ENCODE measurements at regions not wholly inside any gene's neighbourhood (a gene's known extent, or its start where the extent isn't known, plus 50 kb on each side); places are given as distances from the start of the nearest gene placed in this dataset.
"Not testable (repeated sequence)": the region's sequence is repeated elsewhere in the genome, so short reads cannot be mapped to it uniquely, and the experiment has no call there.

DNA sequence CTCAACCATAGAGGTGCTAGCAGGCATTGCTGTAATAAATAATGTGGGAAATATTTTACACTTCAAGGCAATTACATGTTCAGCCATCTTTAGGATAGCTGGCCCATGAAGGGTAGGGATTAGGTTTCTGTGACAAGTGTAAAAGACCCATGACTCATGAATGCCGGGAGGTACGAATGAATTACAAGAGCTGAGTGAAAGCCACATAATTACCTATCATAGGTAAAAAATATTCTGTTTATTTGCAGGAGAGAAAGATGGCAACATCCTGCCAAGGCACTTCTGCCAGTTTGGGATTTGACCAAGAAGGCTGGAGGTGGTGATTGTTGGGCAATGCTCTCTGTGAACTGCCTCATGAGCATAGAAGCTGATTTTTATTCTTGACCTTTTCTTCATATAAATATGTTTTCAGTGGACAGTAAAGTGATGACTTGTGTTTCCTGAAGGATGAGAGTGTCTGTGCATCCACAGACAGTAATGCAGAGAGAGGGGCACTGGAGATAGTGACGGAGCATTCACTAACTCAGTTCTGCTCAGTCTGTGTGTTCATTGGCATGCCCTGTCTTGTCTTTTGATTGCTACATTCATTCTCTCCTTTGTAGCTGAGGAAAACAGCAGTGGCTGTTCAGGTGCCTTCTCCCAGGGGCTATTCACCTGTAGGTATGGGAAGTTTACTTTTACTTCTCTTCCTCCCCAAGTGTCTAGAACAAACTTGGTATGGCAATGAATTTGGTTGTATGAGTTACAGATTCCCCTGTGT is 481.1 kb downstream of the TFAP2B start:
- Histone ChIP-seq H3K27me3 (ENCODE audit: control insufficient read depth in 1 of 2, insufficient read depth in 2 of 2, low read length in 2 of 2) (no peaks in the 10 kb centered on the region), H3K9me3 (ENCODE audit: low read length) (no peaks in the 10 kb centered on the region), H3K4me3 (ENCODE audit: low read depth in 1 of 2, low read length in 2 of 2) (no peak overlapping the region), H3K9ac (ENCODE audit: low read length) (no peak overlapping the region), H3K36me3 (ENCODE audit: insufficient read depth, low read length) (no peaks in the 10 kb centered on the region), H3K27ac (ENCODE audit: low read depth, low read length) (no peak overlapping the region), H3K4me1 (ENCODE audit: insufficient read depth, low read length) (no peaks in the 10 kb centered on the region)

DNA sequence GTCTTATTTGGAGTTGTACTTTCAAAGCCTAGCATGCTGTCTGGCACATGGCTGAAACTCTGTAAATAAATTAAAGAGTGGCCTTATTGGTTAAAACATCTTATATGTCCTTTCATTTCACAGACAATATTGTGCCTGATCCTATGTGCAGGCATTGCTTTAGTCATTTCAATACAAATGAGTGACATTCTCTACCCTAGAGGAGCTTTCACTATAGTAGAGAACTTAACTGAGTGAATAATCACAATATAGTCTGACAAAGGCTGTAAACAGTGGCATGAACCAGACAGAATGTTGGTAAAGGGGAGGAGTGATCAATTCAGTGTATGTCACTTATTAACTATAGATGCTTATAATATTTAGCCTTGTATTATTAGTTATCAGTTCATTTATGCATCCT is 481.8 kb downstream of the TFAP2B start:
- H3K4me1 ChIP-seq (ENCODE audit: insufficient read depth, low read length) = no peaks in the 10 kb centered on the region
- no peak overlapping the region for H3K27ac ChIP-seq (ENCODE audit: low read depth, low read length)
- H3K36me3 ChIP-seq (ENCODE audit: insufficient read depth, low read length) = no peaks in the 10 kb centered on the region
- H3K9ac ChIP-seq (ENCODE audit: low read length) = no peak overlapping the region
- H3K27me3 ChIP-seq (ENCODE audit: control insufficient read depth in 1 of 2, insufficient read depth in 2 of 2, low read length in 2 of 2) = no peaks in the 10 kb centered on the region
- H3K4me3 ChIP-seq (ENCODE audit: low read depth in 1 of 2, low read length in 2 of 2) = no peak overlapping the region
- no peaks in the 10 kb centered on the region for H3K9me3 ChIP-seq (ENCODE audit: low read length)

DNA sequence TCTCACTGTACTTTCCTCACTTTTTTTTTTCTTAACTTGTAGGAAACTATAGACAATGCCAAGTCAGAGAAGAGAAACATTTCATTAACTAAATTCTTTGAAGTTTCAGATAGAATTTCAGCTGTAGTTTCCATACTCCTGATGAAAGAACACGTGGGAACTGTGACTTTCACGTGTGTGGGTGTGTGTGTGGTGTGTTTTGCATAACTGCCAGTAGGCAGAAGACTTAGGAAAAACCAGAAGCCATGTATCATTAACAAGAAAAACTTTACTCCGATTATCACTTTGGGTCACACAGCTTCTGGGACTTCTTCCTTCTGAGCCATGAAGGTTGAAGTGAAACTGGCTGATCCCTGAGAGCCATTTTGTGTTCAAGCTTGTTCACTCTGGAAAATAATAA is 483.3 kb downstream of the TFAP2B start:
- H3K36me3 ChIP-seq (ENCODE audit: insufficient read depth, low read length) = no peaks in the 10 kb centered on the region
- no peak overlapping the region for H3K27ac ChIP-seq (ENCODE audit: low read depth, low read length)

DNA sequence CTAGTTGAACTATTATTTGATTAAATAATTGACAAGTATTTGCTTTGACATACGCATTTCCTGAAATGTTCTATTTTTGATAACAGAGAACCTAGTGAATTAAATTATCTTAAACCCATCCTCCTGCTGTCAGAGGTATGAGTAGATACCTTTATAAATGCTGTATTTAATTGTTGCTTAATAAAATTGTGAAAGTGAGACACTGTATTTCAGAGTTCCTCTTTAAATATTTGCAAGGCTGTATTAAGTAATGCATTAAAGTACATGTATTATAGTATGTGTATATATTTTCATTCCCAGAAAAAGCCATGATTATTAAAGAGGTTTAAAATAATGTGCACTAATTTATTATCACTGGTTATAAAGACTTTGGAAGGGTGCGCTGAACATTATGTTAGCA is 483.8 kb downstream of the TFAP2B start:
- H3K27me3 ChIP-seq (ENCODE audit: control insufficient read depth in 1 of 2, insufficient read depth in 2 of 2, low read length in 2 of 2) = no peaks in the 10 kb centered on the region
- no peaks in the 10 kb centered on the region for H3K36me3 ChIP-seq (ENCODE audit: insufficient read depth, low read length)
- H3K9ac ChIP-seq (ENCODE audit: low read length) = no peak overlapping the region
- no peaks in the 10 kb centered on the region for H3K9me3 ChIP-seq (ENCODE audit: low read length)
- H3K4me3 ChIP-seq (ENCODE audit: low read depth in 1 of 2, low read length in 2 of 2) = no peak overlapping the region
- H3K4me1 ChIP-seq (ENCODE audit: insufficient read depth, low read length) = no peaks in the 10 kb centered on the region
- no peak overlapping the region for H3K27ac ChIP-seq (ENCODE audit: low read depth, low read length)

More for the DNA sequence above, 483.3 kb downstream of the TFAP2B start:
- H3K27me3 ChIP-seq (ENCODE audit: control insufficient read depth in 1 of 2, insufficient read depth in 2 of 2, low read length in 2 of 2) = no peaks in the 10 kb centered on the region
- no peaks in the 10 kb centered on the region for H3K4me1 ChIP-seq (ENCODE audit: insufficient read depth, low read length)
- H3K4me3 ChIP-seq (ENCODE audit: low read depth in 1 of 2, low read length in 2 of 2) = no peak overlapping the region
- H3K9ac ChIP-seq (ENCODE audit: low read length) = no peak overlapping the region
- no peaks in the 10 kb centered on the region for H3K9me3 ChIP-seq (ENCODE audit: low read length)

DNA sequence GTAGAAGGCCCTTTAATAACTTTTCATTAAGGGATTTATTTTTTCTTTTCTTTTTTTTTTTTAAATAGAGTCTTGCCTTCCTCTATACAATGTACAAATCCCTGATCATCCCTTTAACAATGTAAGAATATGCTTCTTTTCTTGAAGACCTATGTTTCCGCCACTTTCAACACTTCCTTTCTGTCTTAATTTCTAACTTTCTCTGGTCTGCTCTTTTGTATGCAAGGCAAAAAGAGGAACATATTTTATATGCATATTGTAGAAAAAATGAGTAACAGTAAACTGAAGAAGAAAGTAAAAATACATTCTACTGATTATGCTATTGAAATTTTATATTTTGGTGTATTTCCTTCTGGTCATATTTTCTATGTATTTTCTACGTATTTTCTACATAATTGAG is 484.7 kb downstream of the TFAP2B start:
- no peak overlapping the region for H3K27ac ChIP-seq (ENCODE audit: low read depth, low read length)
- H3K36me3 ChIP-seq (ENCODE audit: insufficient read depth, low read length) = no peaks in the 10 kb centered on the region
- no peak overlapping the region for H3K4me3 ChIP-seq (ENCODE audit: low read depth in 1 of 2, low read length in 2 of 2)
- H3K27me3 ChIP-seq (ENCODE audit: control insufficient read depth in 1 of 2, insufficient read depth in 2 of 2, low read length in 2 of 2) = no peaks in the 10 kb centered on the region
- no peaks in the 10 kb centered on the region for H3K4me1 ChIP-seq (ENCODE audit: insufficient read depth, low read length)
- H3K9ac ChIP-seq (ENCODE audit: low read length) = no peak overlapping the region
- no peaks in the 10 kb centered on the region for H3K9me3 ChIP-seq (ENCODE audit: low read length)

DNA sequence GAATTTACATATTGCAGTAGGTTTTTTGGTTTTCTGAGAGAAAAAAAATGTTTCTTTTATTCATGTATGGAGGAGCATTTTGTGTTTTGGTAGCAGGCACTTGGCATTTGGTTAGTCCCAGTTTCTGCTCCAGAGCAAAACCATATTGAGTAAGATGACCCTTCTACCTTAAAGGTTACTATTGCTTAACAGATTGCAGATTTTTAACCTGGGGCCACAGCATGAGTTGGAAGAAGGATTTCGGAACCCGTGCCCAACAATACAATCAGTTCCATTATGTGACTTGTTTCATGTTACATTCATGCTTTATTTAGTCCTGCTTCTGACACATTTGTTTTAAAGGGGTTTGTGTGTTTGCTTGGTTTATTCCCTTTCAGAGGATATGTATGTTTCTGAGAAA is 496.3 kb downstream of the TFAP2B start:
- no peaks in the 10 kb centered on the region for H3K27me3 ChIP-seq (ENCODE audit: control insufficient read depth in 1 of 2, insufficient read depth in 2 of 2, low read length in 2 of 2)
- no peaks in the 10 kb centered on the region for H3K36me3 ChIP-seq (ENCODE audit: insufficient read depth, low read length)
- H3K27ac ChIP-seq (ENCODE audit: low read depth, low read length) = no peak overlapping the region
- H3K9ac ChIP-seq (ENCODE audit: low read length) = no peak overlapping the region
- H3K4me1 ChIP-seq (ENCODE audit: insufficient read depth, low read length) = no peaks in the 10 kb centered on the region
- H3K4me3 ChIP-seq (ENCODE audit: low read depth in 1 of 2, low read length in 2 of 2) = no peak overlapping the region
- no peaks in the 10 kb centered on the region for H3K9me3 ChIP-seq (ENCODE audit: low read length)

DNA sequence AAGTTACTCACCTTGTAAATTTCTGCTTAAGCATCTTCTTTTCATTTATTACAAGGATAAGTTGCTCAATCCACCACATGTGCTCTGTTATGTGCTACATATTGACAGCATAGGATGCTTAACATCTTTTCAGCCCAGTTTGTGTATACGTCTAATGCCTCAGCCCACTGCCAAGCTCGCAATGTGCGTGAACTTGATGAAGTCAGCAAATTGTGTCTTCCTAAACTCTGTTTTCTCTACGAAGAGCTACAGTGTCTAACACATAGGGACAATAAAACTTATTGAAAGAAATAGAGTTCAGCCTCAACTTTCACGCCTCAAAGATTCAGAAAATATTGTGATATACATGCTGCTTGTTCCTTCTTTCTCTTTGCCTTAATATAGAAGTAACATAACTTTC is 500.0 kb downstream of the TFAP2B start:
- no peaks in the 10 kb centered on the region for H3K9me3 ChIP-seq (ENCODE audit: low read length)
- no peak overlapping the region for H3K4me3 ChIP-seq (ENCODE audit: low read depth in 1 of 2, low read length in 2 of 2)
- no peak overlapping the region for H3K9ac ChIP-seq (ENCODE audit: low read length)
- no peaks in the 10 kb centered on the region for H3K36me3 ChIP-seq (ENCODE audit: insufficient read depth, low read length)
- H3K27me3 ChIP-seq (ENCODE audit: control insufficient read depth in 1 of 2, insufficient read depth in 2 of 2, low read length in 2 of 2) = no peaks in the 10 kb centered on the region
- no peak overlapping the region for H3K27ac ChIP-seq (ENCODE audit: low read depth, low read length)
- H3K4me1 ChIP-seq (ENCODE audit: insufficient read depth, low read length) = no peaks in the 10 kb centered on the region

DNA sequence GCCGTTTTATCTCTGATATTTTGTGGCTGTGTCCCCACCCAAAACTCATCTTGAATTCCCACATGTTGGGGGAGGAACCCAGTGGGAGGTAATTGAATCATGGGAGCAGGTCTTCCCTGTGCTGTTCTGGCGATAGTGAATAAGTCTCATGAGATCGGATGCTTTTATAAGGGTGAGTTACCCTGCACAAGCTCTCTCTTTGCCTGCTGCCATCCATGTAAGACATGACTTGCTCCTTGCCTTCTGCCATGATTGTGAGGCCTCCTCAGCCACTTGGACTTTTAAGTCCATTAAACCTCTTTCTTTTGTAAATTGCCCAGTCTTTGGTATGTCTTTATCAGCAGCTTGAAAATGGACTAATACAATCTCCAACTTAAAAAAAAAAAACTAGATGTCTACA is 502.8 kb downstream of the TFAP2B start:
- not testable (repeated sequence) for H3K4me1 ChIP-seq (ENCODE audit: insufficient read depth, low read length); H3K9ac ChIP-seq (ENCODE audit: low read length); H3K36me3 ChIP-seq (ENCODE audit: insufficient read depth, low read length); H3K27me3 ChIP-seq (ENCODE audit: control insufficient read depth in 1 of 2, insufficient read depth in 2 of 2, low read length in 2 of 2); H3K4me3 ChIP-seq (ENCODE audit: low read depth in 1 of 2, low read length in 2 of 2); H3K9me3 ChIP-seq (ENCODE audit: low read length); H3K27ac ChIP-seq (ENCODE audit: low read depth, low read length)

DNA sequence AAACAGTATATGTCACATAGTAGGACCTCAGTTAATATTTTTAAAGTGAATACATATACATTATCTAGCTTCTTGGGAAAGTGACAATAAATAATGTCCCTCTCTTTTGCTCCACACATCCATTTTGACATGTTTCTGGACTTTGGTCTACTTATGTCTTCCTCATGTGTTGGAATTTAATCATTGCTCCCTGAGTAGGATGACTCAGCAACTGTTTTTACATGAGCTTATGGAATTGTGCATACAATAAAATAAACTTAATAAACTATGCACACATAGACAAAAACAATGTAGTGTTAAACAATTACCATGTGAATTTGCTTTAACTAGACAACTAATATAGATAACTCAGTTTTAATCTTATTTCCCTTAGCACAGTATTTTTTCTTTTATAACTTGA is 503.8 kb downstream of the TFAP2B start:
- Histone ChIP-seq H3K9ac (ENCODE audit: low read length) (no peak overlapping the region), H3K36me3 (ENCODE audit: insufficient read depth, low read length) (no peaks in the 10 kb centered on the region), H3K27me3 (ENCODE audit: control insufficient read depth in 1 of 2, insufficient read depth in 2 of 2, low read length in 2 of 2) (no peaks in the 10 kb centered on the region), H3K4me3 (ENCODE audit: low read depth in 1 of 2, low read length in 2 of 2) (no peak overlapping the region), H3K27ac (ENCODE audit: low read depth, low read length) (no peak overlapping the region), H3K9me3 (ENCODE audit: low read length) (no peaks in the 10 kb centered on the region), H3K4me1 (ENCODE audit: insufficient read depth, low read length) (no peaks in the 10 kb centered on the region)

DNA sequence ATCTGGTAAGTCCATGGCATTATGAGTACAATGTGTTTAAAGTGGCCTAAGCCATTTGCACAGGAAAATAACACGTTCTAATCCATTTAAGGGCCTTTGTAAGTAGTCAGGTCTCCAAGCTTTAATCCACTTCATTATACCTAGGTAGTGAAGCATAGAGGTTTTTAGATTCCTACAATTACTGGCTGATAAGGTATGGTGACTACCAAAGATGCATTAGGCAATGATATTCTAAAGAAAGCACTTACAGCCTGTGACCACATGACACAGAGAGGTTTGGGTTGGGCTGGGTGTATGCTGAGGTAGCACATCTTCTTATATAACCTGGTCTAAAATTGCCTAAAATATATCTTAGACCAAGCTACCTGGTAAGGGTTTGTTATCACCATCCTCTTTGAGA is 504.4 kb downstream of the TFAP2B start:
- Histone ChIP-seq H3K36me3 (ENCODE audit: insufficient read depth, low read length) (no peaks in the 10 kb centered on the region), H3K4me1 (ENCODE audit: insufficient read depth, low read length) (no peaks in the 10 kb centered on the region), H3K4me3 (ENCODE audit: low read depth in 1 of 2, low read length in 2 of 2) (no peak overlapping the region), H3K9me3 (ENCODE audit: low read length) (no peaks in the 10 kb centered on the region), H3K27me3 (ENCODE audit: control insufficient read depth in 1 of 2, insufficient read depth in 2 of 2, low read length in 2 of 2) (no peaks in the 10 kb centered on the region), H3K27ac (ENCODE audit: low read depth, low read length) (no peak overlapping the region), H3K9ac (ENCODE audit: low read length) (no peak overlapping the region)

DNA sequence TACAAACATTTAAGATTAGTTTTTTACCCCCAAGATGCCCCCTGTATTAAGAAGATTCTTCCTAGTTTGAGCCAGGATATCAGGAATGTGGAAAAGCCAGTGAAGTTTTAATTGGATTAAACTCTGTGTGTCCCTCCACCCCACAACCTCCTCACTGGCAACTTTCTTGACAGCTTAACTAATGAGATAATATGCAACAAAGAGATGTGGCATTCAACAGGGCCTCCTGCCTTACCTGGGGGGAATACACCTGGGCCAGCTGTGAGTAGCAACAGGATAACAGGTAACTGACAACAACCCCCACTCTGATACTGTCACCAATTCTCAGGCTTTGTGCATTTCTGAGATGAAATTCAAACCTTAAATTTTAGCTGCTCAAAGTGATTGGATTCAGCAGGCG is 512.3 kb downstream of the TFAP2B start:
- Histone ChIP-seq H3K9ac (ENCODE audit: low read length) (no peak overlapping the region), H3K4me1 (ENCODE audit: insufficient read depth, low read length) (no peaks in the 10 kb centered on the region), H3K27ac (ENCODE audit: low read depth, low read length) (no peak overlapping the region), H3K4me3 (ENCODE audit: low read depth in 1 of 2, low read length in 2 of 2) (no peak overlapping the region), H3K27me3 (ENCODE audit: control insufficient read depth in 1 of 2, insufficient read depth in 2 of 2, low read length in 2 of 2) (no peaks in the 10 kb centered on the region), H3K9me3 (ENCODE audit: low read length) (no peaks in the 10 kb centered on the region), H3K36me3 (ENCODE audit: insufficient read depth, low read length) (no peaks in the 10 kb centered on the region)

DNA sequence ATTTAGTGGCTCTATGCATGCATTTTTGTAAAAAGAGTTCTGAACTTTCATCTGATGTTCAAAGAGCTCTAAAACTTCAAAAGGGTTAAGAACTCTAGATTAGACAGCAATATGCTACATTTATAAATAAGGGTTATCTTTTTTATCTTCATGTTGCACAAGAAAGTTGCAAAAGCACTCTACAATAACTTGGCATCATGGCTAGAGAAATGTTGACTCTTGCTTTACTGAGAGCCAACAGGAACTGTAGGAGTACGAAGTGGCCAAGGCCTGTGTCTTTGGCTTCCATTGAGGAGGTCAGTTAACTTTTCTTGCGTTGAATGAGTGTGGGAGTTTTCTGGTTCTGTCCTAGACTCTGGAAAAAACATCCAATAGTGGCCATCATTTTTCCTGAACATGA is 516.9 kb downstream of the TFAP2B start:
- no peaks in the 10 kb centered on the region for H3K4me1 ChIP-seq (ENCODE audit: insufficient read depth, low read length)
- H3K27me3 ChIP-seq (ENCODE audit: control insufficient read depth in 1 of 2, insufficient read depth in 2 of 2, low read length in 2 of 2) = no peaks in the 10 kb centered on the region
- no peaks in the 10 kb centered on the region for H3K36me3 ChIP-seq (ENCODE audit: insufficient read depth, low read length)
- no peak overlapping the region for H3K9ac ChIP-seq (ENCODE audit: low read length)
- no peak overlapping the region for H3K4me3 ChIP-seq (ENCODE audit: low read depth in 1 of 2, low read length in 2 of 2)
- no peaks in the 10 kb centered on the region for H3K9me3 ChIP-seq (ENCODE audit: low read length)
- H3K27ac ChIP-seq (ENCODE audit: low read depth, low read length) = no peak overlapping the region

All from muscle layer of colon (tissue), 2 donors.